GM18951 (cell line): ENCODE measurements at regions not wholly inside any gene's neighbourhood (a gene's known extent, or its start where the extent isn't known, plus 50 kb on each side); places are given as distances from the start of the nearest gene placed in this dataset.
"Not testable (repeated sequence)": the region's sequence is repeated elsewhere in the genome, so short reads cannot be mapped to it uniquely, and the experiment has no call there.

Experiments
- POLR2A ChIP-seq: IDR thresholded peaks from 4 replicates; pipeline ENCODE4 v1.6.1; 2011; ENCODE audit warnings: mild to moderate bottlenecking; ENCODE audit not compliant: insufficient read length, insufficient read depth; ENCODE audit errors: extremely low read depth
- in situ Hi-C: fragments of 300-500 bp; cut with MboI; formaldehyde crosslinking; loops from one replicate; pipeline ENCODE4 v1.12.0; 2022; ENCODE audit warnings: low sequenced_read_pairs, mixed read lengths, inconsistent platforms; ENCODE audit not compliant: unreplicated experiment

DNA sequence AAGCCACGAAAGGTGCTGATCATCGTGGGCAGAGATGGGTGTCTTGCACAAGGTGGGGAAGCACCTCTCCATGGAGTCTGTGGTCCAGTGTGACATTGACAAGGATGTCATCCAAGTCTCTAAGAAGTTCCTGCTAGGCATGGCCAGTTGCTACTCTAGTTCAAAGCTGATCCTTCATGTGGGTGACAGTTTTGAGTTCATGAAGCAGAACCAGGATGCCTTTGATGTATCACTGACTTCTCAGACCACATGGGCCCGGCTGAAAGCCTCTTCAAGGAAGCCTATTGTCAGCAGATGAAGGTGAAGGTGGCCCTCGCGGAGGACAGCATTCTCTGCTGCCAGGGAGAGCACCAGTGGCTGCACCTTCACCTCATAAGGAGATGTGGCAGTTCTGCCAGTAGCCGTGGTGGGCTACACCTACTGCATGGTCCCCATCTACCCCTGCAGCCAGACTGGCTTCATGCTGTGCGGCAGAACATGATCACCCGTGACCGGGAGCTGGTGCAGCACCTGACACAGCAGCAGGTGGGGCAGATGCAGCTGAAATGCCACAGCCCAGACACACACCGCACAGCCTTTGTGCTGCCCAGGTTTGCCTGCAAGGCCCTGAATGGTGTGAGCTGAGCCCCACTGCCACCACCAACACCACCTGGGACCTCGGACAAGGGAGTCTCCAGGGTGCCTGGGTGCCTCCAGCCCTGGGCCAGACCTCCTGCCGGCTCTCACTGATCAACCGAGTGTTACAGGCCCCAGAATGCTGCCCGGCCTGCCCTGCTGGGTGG is 75.0 kb upstream of the SULF2 start:
- in situ Hi-C loops, result no loop called here
- no peak for TF ChIP-seq POLR2A

DNA sequence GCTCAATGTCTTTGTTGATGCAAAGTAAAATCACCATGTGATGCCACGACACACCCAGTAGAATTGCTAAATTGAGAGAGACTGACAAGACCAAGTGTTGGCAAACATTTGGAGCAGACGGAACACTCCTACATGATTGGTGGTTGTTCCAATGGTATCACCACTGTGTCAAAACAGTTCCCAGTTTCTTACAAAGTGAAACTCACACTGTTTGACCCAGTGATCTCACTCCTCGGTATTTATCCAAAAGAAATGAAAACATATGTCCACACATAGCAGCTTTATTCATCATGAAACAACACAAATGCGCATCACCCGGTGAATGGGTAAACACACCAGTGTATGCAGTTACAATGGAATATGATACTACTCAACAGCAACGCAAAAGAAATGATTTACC is 74.0 kb upstream of the SULF2 start:
- in situ Hi-C loops, result no loop called here
- no peak for TF ChIP-seq POLR2A

DNA sequence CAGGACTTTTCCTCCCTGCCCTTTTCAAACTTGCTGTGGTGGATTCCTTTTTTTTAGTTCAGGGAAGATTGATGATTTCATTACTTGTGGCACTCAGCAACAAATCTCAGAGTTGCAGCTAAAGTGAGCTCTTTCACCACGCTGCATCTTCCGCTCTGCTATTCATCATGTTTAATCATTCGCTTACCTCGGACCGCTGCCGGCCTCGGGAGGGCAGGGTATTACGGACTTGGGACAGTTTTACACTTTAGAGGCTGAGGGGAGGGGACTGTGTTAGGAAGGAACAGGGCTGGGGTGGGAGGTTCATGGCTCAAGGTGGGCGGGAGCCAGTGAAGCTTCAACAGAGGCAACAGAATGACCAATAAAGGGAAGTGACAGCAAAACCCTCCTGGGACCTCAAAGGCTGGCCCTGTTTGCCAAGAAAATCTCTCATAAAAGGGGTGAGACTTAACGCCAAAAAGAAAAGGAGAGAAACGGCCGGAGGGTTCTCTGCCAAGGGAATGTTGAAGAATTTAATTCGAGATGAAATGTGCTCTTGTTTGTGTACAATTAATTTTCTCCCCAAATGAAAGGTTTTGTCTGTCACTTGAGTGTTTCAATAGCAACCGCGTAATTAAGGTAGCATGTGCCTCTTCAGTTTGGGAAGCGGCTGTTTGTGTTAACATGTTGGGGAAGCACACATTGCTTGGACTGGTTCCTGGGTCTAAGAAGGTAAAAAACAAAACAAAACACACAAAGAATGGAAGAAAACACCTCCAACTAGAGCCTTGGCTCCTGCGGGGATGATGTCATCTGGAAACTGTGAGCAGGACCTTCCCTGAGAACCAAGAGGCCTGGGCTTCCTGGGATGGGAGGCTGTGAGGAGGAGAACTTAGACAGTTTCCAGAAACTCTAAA is 72.5 kb upstream of the SULF2 start:
- no peak for TF ChIP-seq POLR2A
- in situ Hi-C loops, result no loop called here

DNA sequence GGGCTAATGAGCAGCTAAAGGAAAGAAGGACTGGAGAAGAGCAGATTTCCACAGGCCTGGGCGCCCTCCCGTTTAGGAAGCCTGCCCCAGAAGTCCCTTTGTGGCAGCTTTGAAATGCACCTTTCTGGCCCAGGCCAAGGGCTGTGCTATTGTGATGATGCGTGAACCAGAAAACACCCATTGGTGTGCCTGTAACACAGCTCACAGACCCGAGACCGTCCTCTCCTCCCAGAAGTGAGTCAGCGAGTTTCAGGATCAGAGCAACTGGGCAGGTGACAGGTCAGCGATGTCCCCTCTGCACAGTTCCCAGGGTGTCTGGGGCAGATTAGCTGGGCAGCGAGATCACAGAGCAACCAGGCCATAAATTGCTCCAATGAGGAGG is 71.9 kb upstream of the SULF2 start:
- no peak for TF ChIP-seq POLR2A
- in situ Hi-C loops, result no loop called here

DNA sequence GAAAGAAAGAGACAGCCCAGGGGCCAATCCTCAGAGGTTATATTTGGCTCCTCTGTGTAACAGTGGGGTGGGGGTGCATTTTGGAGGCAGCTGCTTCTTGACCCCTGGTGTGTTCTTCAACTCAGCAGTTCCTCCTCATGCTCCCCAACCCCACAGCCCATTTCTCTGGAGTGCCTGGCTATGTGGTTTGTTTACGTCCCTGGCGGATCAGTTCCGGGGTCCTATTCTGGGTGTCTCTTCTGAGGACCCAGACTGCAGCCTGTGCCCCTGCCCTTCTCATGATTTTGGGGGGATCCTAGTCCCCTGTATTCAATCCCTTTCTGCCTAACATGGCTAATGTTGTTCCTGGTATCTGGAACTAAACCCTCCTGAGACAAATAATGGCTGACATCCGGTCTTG is 70.5 kb upstream of the SULF2 start:
- in situ Hi-C loops, result no loop called here
- TF ChIP-seq POLR2A, result no peak

DNA sequence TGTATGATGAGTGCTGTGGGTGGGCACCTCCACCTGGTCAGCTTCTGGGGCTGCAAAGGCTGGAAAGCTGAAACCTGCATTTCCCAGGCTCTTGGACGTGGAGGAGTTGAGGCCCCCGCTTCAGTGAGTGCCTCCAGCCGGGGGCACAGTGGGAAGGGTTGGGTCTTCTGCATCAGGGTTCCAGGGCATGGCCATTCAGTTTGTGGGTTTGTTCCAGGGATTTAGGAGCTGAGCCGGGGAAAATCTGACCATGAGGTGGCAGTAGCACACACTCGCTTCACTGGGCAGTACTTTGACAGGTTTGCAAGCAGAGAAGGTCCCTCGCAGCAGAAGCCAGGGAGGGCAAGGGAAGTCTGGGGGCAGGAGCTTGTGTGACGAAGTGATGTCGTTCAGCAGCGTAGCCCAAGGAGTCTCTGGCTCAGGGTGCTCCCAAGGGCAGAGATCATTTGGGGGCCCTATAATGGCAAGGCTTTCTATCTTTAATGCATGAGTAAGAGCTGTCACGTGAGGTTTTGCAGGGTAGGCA is 69.5 kb upstream of the SULF2 start:
- TF ChIP-seq POLR2A, result no peak
- in situ Hi-C loops, result no loop called here

DNA sequence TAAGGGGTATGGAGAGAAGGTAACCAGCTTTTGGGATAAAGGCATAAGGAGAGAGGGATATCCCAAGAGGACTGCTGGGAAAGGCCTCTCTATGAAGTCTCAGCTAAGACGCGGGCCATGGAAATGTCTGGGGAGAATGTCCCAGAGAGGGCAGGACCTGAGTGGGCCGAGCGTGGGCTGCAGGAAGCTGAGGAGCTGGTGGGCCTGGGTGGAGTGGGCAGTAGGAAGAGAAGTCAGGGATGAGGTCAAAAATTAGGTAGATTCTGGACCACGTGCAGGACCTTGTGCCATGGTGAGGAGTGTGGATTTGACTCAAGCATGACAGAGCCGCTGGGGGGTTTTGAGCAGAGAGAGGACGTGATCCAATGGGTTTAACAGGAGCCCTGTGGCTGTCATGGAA is 66.5 kb upstream of the SULF2 start:
- in situ Hi-C loops, result no loop called here
- TF ChIP-seq POLR2A, result no peak

DNA sequence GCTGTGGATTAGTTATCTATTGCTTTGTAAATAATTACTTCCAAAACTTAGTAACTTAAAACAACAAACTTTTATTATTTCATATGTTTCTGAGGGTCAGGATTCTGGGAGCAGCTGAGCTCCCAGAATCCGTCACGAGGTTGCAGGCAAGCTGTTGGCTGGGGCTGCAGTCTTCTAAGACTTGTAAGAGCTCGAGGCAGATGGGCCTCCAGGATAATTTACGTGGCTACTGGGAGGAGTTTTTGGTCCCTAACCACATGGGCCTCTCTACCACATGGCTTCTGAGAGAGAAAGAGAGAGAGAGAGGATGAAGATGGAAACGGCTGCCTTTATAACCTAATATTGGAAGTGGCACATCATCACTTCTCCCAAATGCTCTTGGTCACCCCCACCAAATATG is 64.9 kb upstream of the SULF2 start:
- in situ Hi-C loops, result no loop called here
- no peak for TF ChIP-seq POLR2A

DNA sequence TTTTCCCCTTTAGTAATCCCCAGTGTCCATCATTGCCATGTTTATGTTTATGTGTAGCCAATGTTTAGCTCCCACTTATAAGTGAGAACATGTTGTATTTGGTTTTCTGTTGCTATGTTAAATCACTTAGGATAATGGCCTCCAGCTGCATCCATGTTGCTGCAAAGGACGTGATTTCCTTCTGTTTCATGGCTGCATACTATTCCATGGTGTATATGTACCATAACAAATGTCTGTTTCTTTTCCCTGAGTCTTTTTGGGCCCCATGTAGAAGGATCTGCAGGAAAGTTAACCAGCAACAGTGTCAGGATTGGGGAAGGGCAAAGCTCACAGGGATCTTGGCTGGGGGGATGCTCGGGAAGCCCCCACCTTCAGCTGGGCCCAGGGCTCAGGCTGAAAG is 64.3 kb upstream of the SULF2 start:
- in situ Hi-C loops, result no loop called here

DNA sequence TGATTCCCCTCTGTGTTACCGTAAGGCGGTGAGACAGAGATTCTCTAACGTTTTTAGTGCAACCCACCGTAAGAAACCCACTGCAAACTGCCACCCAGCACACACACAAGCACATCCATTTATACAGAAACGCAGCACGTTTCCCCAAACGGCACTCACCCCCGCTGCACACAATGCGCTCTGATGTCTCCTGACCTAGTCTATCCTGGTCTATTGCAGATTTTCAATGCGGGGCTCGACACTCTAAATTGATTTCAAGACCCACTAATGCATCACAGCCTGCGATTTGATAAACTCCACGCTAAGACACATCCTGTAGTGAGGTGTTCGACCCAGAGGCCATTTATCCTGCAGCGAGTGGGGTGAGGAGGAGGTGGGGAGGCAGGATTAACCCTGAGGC is 63.7 kb upstream of the SULF2 start:
- no peak for TF ChIP-seq POLR2A
- in situ Hi-C loops, result no loop called here

More for the DNA sequence above, 64.3 kb upstream of the SULF2 start:
- no peak for TF ChIP-seq POLR2A

DNA sequence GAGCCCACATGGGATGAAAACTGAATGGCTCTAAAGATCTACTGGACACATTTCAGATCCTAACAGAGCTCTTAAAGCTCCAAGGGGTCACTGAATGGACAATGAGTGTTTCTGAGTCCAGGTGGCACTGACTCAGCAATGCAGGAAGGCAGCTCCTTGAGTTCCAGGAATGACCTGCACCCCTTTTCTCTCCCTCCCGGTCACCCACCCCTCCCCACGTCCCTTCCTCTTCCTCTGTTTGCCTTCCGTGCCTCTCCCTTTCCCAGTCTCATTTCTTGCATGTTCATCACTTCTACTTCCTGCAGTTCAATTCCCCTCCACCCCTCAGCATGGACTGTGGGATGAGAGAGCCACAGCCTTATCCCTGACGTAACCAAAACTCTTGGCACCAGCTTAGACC is 63.3 kb upstream of the SULF2 start:
- in situ Hi-C loops, result not testable (repeated sequence)

DNA sequence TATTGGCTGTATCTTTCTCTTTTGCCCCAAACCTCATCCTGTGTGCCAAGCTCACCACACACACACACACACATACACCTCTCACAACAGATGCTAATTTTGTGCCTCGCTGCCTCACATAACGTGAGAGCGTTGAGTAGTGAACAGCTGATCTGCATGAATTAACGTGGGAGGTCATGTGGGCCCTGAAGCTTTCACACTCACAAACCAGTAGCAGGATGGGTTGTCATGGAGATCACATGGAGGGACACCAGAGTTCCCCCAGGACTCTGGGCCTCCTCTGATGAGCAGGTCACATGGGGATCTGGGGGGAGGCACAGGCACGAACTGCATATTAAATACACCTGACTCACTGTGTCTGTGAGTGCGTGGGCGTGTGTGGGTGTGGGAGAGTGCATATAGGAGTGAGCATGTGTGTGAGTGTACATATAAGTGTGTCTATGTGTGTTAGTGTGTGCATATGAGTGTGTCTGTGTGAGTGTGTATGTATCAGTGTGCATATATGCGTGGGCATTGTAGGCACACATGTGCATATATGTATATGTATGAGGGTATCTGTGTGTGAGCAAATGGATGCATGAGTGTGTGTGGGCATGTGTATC is 62.7 kb upstream of the SULF2 start:
- in situ Hi-C loops, result no loop called here
- TF ChIP-seq POLR2A, result no peak

DNA sequence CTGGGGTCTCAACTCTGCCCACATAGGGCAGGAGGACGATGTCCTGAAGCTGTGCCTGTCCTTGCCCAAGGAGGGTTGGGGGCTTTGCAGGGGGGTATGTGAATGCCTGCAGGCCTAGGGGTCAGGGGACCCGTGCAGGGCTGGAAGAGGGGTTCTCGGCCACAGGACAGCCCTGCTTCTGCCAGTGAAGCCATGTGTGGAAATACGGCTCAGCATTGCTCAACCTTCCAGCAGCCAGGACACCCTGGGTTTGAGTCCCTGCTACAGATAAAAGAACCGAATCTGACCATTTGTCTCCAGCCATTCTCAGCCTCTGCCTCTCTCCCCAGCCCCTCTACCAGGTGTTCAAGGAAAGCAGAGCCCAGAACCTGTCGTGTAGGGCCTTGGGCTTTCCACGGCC is 61.9 kb upstream of the SULF2 start:
- in situ Hi-C loops, result not testable (repeated sequence)

DNA sequence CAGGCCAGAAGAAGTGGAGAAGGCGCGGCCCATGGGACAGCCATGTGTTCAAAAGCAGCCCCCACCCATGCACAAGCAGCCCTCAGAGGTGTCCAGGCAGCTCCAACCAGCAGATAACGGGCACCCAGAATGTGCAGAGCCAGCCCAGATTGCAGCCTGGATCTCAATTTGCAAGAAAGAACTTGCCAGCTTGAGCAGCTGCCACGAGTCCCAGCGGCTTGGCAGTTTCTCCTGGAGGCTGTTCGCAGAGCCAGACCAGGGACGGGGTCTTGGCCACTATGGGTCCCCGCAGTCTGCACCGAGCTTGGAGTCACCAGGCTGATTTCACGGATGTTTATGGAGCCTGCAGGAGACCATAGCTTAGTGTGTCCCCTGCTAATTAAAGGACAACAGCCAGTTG is 61.4 kb upstream of the SULF2 start:
- in situ Hi-C loops, result not testable (repeated sequence)

DNA sequence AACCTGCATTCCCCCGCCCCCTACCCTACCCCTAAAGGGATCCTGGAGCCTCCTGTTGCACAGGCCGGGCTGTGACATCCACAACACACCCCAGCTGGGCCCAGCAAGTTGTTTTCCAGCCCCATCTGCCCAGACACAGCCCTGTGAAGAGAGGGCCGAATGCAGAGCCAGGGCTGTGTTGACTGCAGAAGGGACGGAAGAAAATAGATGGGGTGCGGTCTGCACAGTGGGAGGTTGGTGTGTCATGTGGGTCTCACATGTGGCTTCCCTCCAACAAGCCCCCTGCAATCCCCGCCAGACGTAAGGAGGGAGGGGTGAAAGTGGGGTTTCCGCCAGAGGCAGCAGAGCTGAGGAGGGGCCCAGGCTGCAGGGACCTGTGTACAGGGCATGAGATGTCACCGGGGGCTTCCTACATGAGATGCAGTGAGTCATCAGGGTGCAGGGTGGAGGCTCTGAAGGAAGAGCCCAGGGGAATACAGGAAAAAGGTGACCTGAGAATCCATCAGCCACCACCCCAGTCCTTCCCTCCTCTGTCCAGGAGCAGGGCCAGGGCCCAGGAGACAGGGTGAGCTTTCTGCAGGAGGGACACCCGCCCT is 60.2 kb upstream of the SULF2 start:
- in situ Hi-C loops, result not testable (repeated sequence)

DNA sequence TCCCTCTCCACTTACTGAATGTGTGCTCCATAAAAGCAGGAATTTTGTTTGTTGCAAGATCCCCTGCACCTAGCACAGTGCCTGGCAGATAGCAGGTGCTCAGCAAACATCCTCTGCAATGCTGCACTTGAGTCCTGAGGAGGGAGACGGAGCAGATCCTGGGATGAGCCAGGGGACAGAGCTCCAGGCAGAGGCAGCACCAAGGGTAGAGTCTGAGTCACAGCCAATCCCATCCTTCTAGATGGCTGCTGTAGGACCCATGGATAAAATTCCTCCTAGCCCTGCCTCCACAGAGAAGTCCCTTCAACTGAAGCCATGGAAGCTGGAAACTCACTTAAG is 59.3 kb upstream of the SULF2 start:
- in situ Hi-C loops, result not testable (repeated sequence)
